GM23338 (cell line): ENCODE measurements at regions not wholly inside any gene's neighbourhood (a gene's known extent, or its start where the extent isn't known, plus 50 kb on each side); places are given as distances from the start of the nearest gene placed in this dataset.
"Not testable (repeated sequence)": the region's sequence is repeated elsewhere in the genome, so short reads cannot be mapped to it uniquely, and the experiment has no call there.

Source experiments
- ATAC-seq: fragments of 200-7000 bp; cut with Tn5 transposase; 3 replicates; pipeline ENCODE4 v1.9.1; 2020
- DNase-seq: peaks from one replicate; pipeline ENCODE4 v3.0.0-alpha.2; 2015; ENCODE audit warnings: low spot score
- H2AFZ ChIP-seq: fragments of 200-600 bp; sonication (generic); 2 replicates; pipeline ENCODE4 v1.8.0; 2016; ENCODE audit warnings: antibody characterized with exemption, mild to moderate bottlenecking, moderate library complexity
- H3F3A ChIP-seq: fragments of 200-600 bp; sonication (generic); replicated peaks from 2 replicates; pipeline ENCODE4 v1.8.0; 2017; ENCODE audit warnings: antibody characterized with exemption, mixed run types, low read depth
- H3K27ac ChIP-seq: fragments of 200-600 bp; sonication (generic); 2 replicates; pipeline ENCODE4 v1.6.1; 2016; ENCODE audit warnings: low read depth
- H3K27me3 ChIP-seq: fragments of 200-600 bp; sonication (generic); 2 replicates; pipeline ENCODE4 v1.8.0; 2016; ENCODE audit warnings: mild to moderate bottlenecking, mixed run types, moderate library complexity; ENCODE audit not compliant: insufficient read depth
- H3K36me3 ChIP-seq: fragments of 200-600 bp; sonication (generic); 2 replicates; pipeline ENCODE4 v1.8.0; 2016; ENCODE audit warnings: mild to moderate bottlenecking; ENCODE audit not compliant: insufficient read depth
- H3K4me1 ChIP-seq: fragments of 200-600 bp; sonication (generic); 2 replicates; pipeline ENCODE4 v1.8.0; 2016; ENCODE audit warnings: mild to moderate bottlenecking, moderate library complexity; ENCODE audit not compliant: insufficient read depth
- H3K4me2 ChIP-seq: fragments of 200-600 bp; sonication (generic); 2 replicates; pipeline ENCODE4 v1.7.1; 2017; ENCODE audit warnings: mixed run types
- H3K4me3 ChIP-seq: fragments of 200-600 bp; sonication (generic); 2 replicates; pipeline ENCODE4 v1.6.1; 2016; ENCODE audit warnings: mixed run types
- H3K79me2 ChIP-seq: fragments of 200-600 bp; sonication (generic); replicated peaks from 2 replicates; pipeline ENCODE4 v1.8.0; 2017; ENCODE audit warnings: mild to moderate bottlenecking; ENCODE audit not compliant: insufficient read depth
- H3K9me2 ChIP-seq: fragments of 200-600 bp; sonication (generic); 2 replicates; pipeline ENCODE4 v1.8.0; 2017; ENCODE audit not compliant: insufficient read depth
- H4K20me1 ChIP-seq: fragments of 200-600 bp; sonication (generic); replicated peaks from 2 replicates; pipeline ENCODE4 v1.8.0; 2017; ENCODE audit warnings: mild to moderate bottlenecking; ENCODE audit not compliant: insufficient read depth
- H3K27ac Mint-ChIP-seq: 2 replicates; pipeline ENCODE4 v1.8.0; 2020; ENCODE audit warnings: inconsistent platforms, mild to moderate bottlenecking, moderate library complexity, mixed read lengths
- H3K27me3 Mint-ChIP-seq: 3 replicates; pipeline ENCODE4 v1.8.0; 2022; ENCODE audit warnings: low read depth, mild to moderate bottlenecking, moderate library complexity, mixed read lengths, inconsistent platforms; ENCODE audit not compliant: insufficient read depth, poor library complexity
- H3K36me3 Mint-ChIP-seq: 3 replicates; pipeline ENCODE4 v1.8.0; 2021; ENCODE audit warnings: low read depth, mild to moderate bottlenecking, inconsistent platforms, moderate library complexity, mixed read lengths
- H3K4me1 Mint-ChIP-seq: 3 replicates; pipeline ENCODE4 v1.8.0; 2020; ENCODE audit warnings: mild to moderate bottlenecking, inconsistent platforms, mixed read lengths
- H3K4me3 Mint-ChIP-seq: 3 replicates; pipeline ENCODE4 v1.8.0; 2021; ENCODE audit warnings: moderate library complexity, mild to moderate bottlenecking, inconsistent platforms, mixed read lengths
- H3K9me3 Mint-ChIP-seq: 3 replicates; pipeline ENCODE4 v1.8.0; 2020; ENCODE audit warnings: moderate library complexity, mild to moderate bottlenecking, inconsistent platforms, mixed read lengths

GRCh38 chr5:176041248-176041994 lies 73.3 kb upstream of the THOC3 start:
- not testable (repeated sequence) for H3K4me1 ChIP-seq, H2AFZ ChIP-seq, H4K20me1 ChIP-seq, H3K27me3 Mint-ChIP-seq, H3K36me3 ChIP-seq, H3K27me3 ChIP-seq, ATAC-seq, H3F3A ChIP-seq, H3K4me3 ChIP-seq, H3K36me3 Mint-ChIP-seq, H3K27ac Mint-ChIP-seq, H3K4me2 ChIP-seq, H3K27ac ChIP-seq, DNase-seq, H3K4me3 Mint-ChIP-seq, H3K4me1 Mint-ChIP-seq, H3K79me2 ChIP-seq, H3K9me2 ChIP-seq, H3K9me3 Mint-ChIP-seq

- not testable (repeated sequence) for H3K27ac ChIP-seq, H3K79me2 ChIP-seq, H3K36me3 Mint-ChIP-seq, H3K4me3 ChIP-seq, H3K36me3 ChIP-seq, H3K27me3 ChIP-seq, H3K9me3 Mint-ChIP-seq, H3K4me3 Mint-ChIP-seq, H3K9me2 ChIP-seq, H2AFZ ChIP-seq, ATAC-seq, H4K20me1 ChIP-seq, H3F3A ChIP-seq, H3K4me1 Mint-ChIP-seq, H3K4me2 ChIP-seq, H3K4me1 ChIP-seq, H3K27me3 Mint-ChIP-seq, H3K27ac Mint-ChIP-seq, DNase-seq
These were observed 74.0 kb upstream of the THOC3 start for GRCh38 chr5:176042020-176042658.

DNA sequence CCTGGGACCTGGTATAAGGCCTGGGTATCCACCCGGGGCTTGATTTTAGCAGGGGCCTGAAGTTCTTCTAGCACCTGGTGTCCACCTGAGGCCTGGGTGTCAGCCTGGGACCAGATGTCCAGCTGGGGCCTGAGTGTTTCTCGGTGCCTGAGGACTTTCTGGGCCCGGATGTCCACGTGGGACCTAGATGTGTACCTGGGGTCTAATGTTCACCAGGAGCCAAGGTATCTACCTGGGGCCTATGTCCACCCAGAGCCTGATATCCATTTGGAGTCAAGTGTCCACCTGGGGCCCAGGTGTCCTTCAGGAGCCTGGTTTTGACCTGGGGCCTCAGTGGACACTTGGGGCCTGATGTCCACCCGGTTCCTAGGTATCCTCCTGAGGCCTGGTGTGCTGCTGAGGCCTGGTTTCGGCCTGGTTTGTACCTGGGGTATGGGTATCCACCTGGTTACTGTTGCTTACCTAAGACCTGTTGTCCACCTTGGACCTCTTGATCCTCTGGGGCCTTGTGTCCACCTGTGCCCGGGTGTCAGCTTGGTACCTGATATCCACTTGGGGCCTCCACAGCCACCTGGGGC lies 75.2 kb upstream of the THOC3 start:
- H3K4me2 ChIP-seq, DNase-seq, H3F3A ChIP-seq, H3K27ac ChIP-seq, H3K79me2 ChIP-seq, H3K4me3 Mint-ChIP-seq, H3K36me3 ChIP-seq, ATAC-seq, H3K9me2 ChIP-seq, H3K27me3 Mint-ChIP-seq, H2AFZ ChIP-seq, H3K4me3 ChIP-seq, H3K27ac Mint-ChIP-seq, H4K20me1 ChIP-seq, H3K9me3 Mint-ChIP-seq, H3K4me1 ChIP-seq, H3K27me3 ChIP-seq, H3K36me3 Mint-ChIP-seq, H3K4me1 Mint-ChIP-seq: not testable (repeated sequence)

- not testable (repeated sequence) for H3F3A ChIP-seq, ATAC-seq, H3K4me2 ChIP-seq, H3K36me3 Mint-ChIP-seq, H3K27me3 ChIP-seq, H3K4me1 Mint-ChIP-seq, H3K9me3 Mint-ChIP-seq, H3K4me1 ChIP-seq, H2AFZ ChIP-seq, H3K27ac Mint-ChIP-seq, H3K27ac ChIP-seq, H3K36me3 ChIP-seq, H4K20me1 ChIP-seq, H3K9me2 ChIP-seq, DNase-seq, H3K4me3 Mint-ChIP-seq, H3K27me3 Mint-ChIP-seq, H3K4me3 ChIP-seq, H3K79me2 ChIP-seq
These were observed 75.9 kb upstream of the THOC3 start for GRCh38 chr5:176043986-176044385.

DNA sequence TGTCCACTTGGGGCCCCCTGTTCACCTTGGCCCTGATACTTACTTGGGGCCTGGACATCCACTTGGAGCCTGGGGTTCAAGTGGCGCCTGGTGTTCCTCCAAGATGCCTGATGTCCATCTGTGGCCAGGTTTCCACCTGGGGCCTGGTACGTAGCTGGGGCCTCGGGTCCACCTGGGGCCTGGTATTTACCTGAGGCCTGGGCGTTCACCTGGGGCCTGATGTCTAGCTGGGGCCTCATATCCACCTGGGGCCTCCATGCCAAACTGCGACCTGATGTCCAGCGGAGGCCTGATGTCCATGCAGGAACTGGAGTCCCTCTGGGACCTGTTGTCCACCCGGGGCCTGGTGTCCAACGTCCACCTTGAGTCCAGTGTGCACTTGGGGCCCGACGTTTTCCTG lies 76.3 kb upstream of the THOC3 start:
- not testable (repeated sequence) for H3K27ac Mint-ChIP-seq, H3K4me1 ChIP-seq, H3K79me2 ChIP-seq, H3K9me3 Mint-ChIP-seq, H4K20me1 ChIP-seq, H3F3A ChIP-seq, H3K27me3 ChIP-seq, H3K4me1 Mint-ChIP-seq, H3K27ac ChIP-seq, ATAC-seq, H3K4me2 ChIP-seq, DNase-seq, H3K9me2 ChIP-seq, H3K36me3 ChIP-seq, H2AFZ ChIP-seq, H3K27me3 Mint-ChIP-seq, H3K36me3 Mint-ChIP-seq, H3K4me3 Mint-ChIP-seq, H3K4me3 ChIP-seq
